Spleen (tissue), 11 donors: ENCODE measurements at regions not wholly inside any gene's neighbourhood (a gene's known extent, or its start where the extent isn't known, plus 50 kb on each side); places are given as distances from the start of the nearest gene placed in this dataset.

ENCODE experiments used
- DNase-seq: peaks from one replicate; pipeline ENCODE4 v3.0.0-alpha.2; 2020
- H3K27ac ChIP-seq, 8 donors: fragments of 200-600 bp; sonication (generic) in 7 of 8; 1 replicate in 4 of 8; 2 replicates in 4 of 8; pipeline versions ENCODE4 v1.5.0 to v1.8.0; 2016 to 2021; ENCODE audit warnings: inconsistent platforms in 4 of 8, mild to moderate bottlenecking in 4 of 8, moderate library complexity in 1 of 8
- H3K27me3 ChIP-seq, 7 donors: fragments of 200-600 bp; sonication (generic) in 6 of 7; replicated peaks in 1 of 7; 1 replicate in 4 of 7; 2 replicates in 3 of 7; pipeline versions ENCODE4 v1.5.0 to v1.8.0; 2016 to 2021; ENCODE audit warnings: inconsistent platforms in 3 of 7, mild to moderate bottlenecking in 1 of 7
- H3K36me3 ChIP-seq, 6 donors: fragments of 200-600 bp; sonication (generic) in 5 of 6; 1 replicate in 4 of 6; 2 replicates in 2 of 6; pipeline versions ENCODE4 v1.5.0 to v1.8.0; 2016 to 2021; ENCODE audit warnings: inconsistent platforms in 2 of 6
- H3K4me1 ChIP-seq, 6 donors: fragments of 200-600 bp; sonication (generic) in 5 of 6; 1 replicate in 3 of 6; 2 replicates in 3 of 6; pipeline versions ENCODE4 v1.5.0 to v1.8.0; 2016 to 2021; ENCODE audit warnings: inconsistent platforms in 3 of 6
- H3K4me3 ChIP-seq, 8 donors: fragments of 200-600 bp; sonication (generic) in 7 of 8; 1 replicate in 4 of 8; 2 replicates in 4 of 8; pipeline versions ENCODE4 v1.5.0 to v1.8.0; 2016 to 2021; ENCODE audit warnings: inconsistent platforms in 4 of 8, mild to moderate bottlenecking in 4 of 8, moderate library complexity in 2 of 8
- H3K9me3 ChIP-seq, 8 donors: fragments of 200-600 bp; sonication (generic) in 7 of 8; 1 replicate in 4 of 8; 2 replicates in 4 of 8; pipeline versions ENCODE4 v1.5.0 to v1.8.0; 2016 to 2021; ENCODE audit warnings: inconsistent platforms in 4 of 8
- CTCF ChIP-seq, 11 experiments: fragments of 200-600 bp in 7 of 11; fragments of 450-650 bp in 4 of 11; sonication (generic) in 4 of 11; IDR thresholded peaks in 8 of 11; conservative IDR thresholded peaks in 3 of 11; 1 replicate in 7 of 11; 2 replicates in 4 of 11; pipeline versions ENCODE4 v1.4.0 to v1.8.0; 2016 to 2021; ENCODE audit warnings: antibody characterized with exemption in 11 of 11, inconsistent platforms in 4 of 11, mild to moderate bottlenecking in 1 of 11
- POLR2A ChIP-seq, 3 donors: fragments of 450-650 bp; IDR thresholded peaks; one replicate each; pipeline ENCODE4 v1.5.1; 2017; ENCODE audit warnings: antibody characterized with exemption in 3 of 3, mild to moderate bottlenecking in 1 of 3
- POLR2AphosphoS5 ChIP-seq, 3 donors: sonication (generic); formaldehyde crosslinking; IDR thresholded peaks; one replicate each; pipeline ENCODE4 v1.5.1; 2017; ENCODE audit warnings: antibody characterized with exemption in 3 of 3
- WGBS, 5 donors: extraction: QIAGEN DNeasy Blood & Tissue Kit in 3 of 5; methylation state at CpG; one replicate each; pipeline versions ENCODE4 v1.1.5 to v1.1.7; 2013 to 2018; 5-methylcytosine and 5-hydroxymethylcytosine counted together
- intact Hi-C: fragments of 100-400 bp; cut with DNase I; formaldehyde crosslinking; loops from one replicate; pipeline ENCODE4 v1.15.0; 2023; ENCODE audit warnings: low total_unique reads
- donor health status: healthy with polysubstance abuse.
- donor health status: DM: no; HTN: no; CAD: no; lungs with moderate emphysema.
- donor health status: DM: no; HTN: no; CAD: no.
- donor health status: Bipolar disorder and iron deficiency.
- donor health status: healthy.
- donor health status: DM: no; HTN: no; CAD: no.
- donor health status: DM: yes; HTN: yes; CAD: no.

DNA sequence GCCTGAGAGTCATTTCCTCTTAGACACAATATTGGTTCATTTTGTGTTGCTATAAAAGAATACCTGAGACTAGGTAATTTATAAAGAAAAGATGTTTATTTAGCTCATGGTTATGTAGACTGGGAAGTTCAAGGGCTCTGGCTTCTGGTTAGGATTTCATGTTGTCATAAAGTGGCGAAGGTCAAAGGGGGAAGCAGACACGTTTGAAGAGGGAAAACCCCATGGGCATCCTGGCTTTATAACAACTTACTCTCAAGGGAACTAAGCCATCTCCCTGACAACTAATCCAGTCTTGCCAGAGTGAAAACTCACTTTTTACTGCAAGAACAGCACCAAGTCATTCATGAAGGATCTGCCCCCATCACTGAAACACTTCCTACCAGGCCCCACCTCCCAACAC lies 89.7 kb upstream of the RNF152 start:
- Histone ChIP-seq H3K4me1 (peaks cover 0 to 9% (median 0%) of the 10 kb centered on the region in 6 donors), H3K27ac (no peak overlapping the region), H3K27me3 (no peaks in the 10 kb centered on the region), H3K4me3 (no peak overlapping the region), H3K9me3 (no peaks in the 10 kb centered on the region), H3K36me3 (no peaks in the 10 kb centered on the region)
- TF ChIP-seq CTCF (IDR thresholded peaks at IDR 0.05 in 8 of 11, conservative IDR thresholded peaks at IDR 0.05 in 3 of 11) (no peak), POLR2AphosphoS5 (IDR thresholded peaks at IDR 0.05) (no peak), POLR2A (IDR thresholded peaks at IDR 0.05) (no peak)
- WGBS, 5 donors, result 24 to 39% (median 29%) methylated on average over 2 of the region's 2 CpGs
- no peak for DNase-seq
- intact Hi-C loops, result no loop called here

- Histone ChIP-seq H3K9me3 (no peaks in the 10 kb centered on the region), H3K4me1 (peaks cover 0 to 9% (median 0%) of the 10 kb centered on the region in 6 donors), H3K27ac (peak overlapping the region in 1 of 8 donors; percentile 10), H3K4me3 (no peak overlapping the region), H3K27me3 (no peaks in the 10 kb centered on the region), H3K36me3 (no peaks in the 10 kb centered on the region)
- TF ChIP-seq POLR2A (IDR thresholded peaks at IDR 0.05), result no peak
- no peak for TF ChIP-seq POLR2AphosphoS5 (IDR thresholded peaks at IDR 0.05)
- no peak for TF ChIP-seq CTCF (IDR thresholded peaks at IDR 0.05 in 8 of 11, conservative IDR thresholded peaks at IDR 0.05 in 3 of 11)
- 38 to 79% (median 60%) methylated on average over 2 of the region's 2 CpGs for WGBS, 5 donors
- intact Hi-C loops, result no loop called here
- DNase-seq, result no peak
These were observed 87.5 kb upstream of the RNF152 start for GRCh38 chr18:61980355-61980754.

DNA sequence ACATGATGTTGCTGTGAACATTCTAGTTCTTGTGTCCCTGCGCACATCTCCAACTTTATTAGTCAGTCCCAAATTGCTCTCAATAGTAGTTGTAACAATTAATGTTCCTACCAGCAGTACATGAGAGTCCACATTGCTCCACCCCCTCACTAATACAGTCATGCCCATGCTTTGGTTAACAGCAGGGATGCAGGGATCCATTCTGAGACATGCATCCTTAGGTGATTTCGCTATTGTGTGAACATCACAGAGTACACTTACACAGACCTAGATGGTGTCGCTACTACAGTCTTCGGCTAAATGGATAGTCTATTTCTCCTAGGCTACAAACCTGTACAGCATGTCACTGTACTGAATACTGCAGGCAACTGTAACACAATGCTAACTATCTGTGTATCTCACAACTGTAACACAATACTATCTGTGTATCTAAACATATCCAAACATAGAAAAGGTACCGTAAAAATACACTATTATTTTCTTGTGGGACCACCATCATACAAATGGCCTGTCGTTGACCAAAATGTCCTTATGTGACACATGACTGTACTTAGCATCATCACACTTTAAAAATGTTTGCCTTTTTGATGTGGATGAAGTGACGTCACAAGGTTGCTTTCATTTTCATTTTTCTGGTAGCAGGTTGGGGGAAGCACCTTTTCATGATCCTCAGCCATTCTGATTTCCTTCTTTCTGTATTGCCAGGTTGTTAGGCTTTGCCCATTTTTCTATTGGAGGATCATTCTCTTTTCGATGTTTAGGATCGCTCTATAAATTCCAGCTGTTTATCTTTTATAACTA lies 82.9 kb upstream of the RNF152 start:
- H3K27me3 ChIP-seq, result no peaks in the 10 kb centered on the region
- H3K4me1 ChIP-seq, result peaks cover 0 to 6% (median 0%) of the 10 kb centered on the region in 6 donors
- no peak for TF ChIP-seq POLR2A (IDR thresholded peaks at IDR 0.05)
- H3K36me3 ChIP-seq, result no peaks in the 10 kb centered on the region
- DNase-seq, result no peak
- H3K4me3 ChIP-seq, result no peak overlapping the region
- H3K9me3 ChIP-seq, result no peaks in the 10 kb centered on the region
- intact Hi-C loops, result no loop called here
- no peak overlapping the region for H3K27ac ChIP-seq
- WGBS, 5 donors, result 82 to 88% (median 85%) methylated on average over 9 of the region's 9 CpGs

DNA sequence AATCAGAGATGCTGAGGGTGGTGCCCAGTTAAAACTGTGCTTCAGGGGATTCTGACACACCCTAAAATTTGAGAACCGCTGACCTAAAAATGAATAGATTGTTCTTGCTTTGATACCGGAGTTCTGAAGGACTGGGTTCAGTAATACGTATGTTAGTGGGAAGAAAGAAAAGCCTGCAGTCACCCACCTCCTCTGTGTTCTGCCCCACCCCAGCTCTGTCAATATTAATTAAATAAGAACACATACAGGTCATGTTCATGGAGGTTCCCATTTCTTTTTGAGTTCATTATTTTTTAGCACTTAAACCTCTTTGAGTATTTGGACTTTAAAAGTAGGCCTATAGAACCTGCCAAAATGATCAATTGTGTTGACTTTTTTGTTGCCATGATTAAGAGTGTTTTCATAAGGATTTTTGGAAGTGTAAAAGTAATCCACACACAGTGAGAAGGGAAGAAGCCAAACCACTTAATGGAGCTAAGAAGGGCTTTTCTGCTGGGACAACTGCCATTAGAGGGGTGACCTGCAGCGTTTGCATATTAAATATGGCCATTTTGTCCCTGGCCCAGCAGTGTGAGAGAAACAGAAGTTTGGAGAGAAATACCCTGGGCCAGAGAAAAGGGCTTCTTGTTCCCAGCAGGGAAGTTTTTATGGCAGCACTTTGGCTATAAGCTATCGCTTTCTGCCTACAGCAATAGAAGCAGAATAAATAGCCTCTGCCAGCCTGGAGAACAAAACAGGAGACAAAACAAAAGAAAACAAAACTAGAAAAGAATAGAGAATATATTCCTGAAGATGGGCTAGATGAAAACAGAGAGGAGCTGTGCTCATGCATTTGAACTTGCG lies 80.7 kb upstream of the RNF152 start:
- Histone ChIP-seq H3K4me1 (no peaks in the 10 kb centered on the region), H3K9me3 (no peaks in the 10 kb centered on the region), H3K4me3 (no peak overlapping the region), H3K27me3 (no peaks in the 10 kb centered on the region), H3K36me3 (no peaks in the 10 kb centered on the region), H3K27ac (peak overlapping the region in 1 of 8 donors; percentile 26)
- 89 to 93% (median 92%) methylated on average over 6 of the region's 6 CpGs for WGBS, 5 donors
- TF ChIP-seq CTCF (IDR thresholded peaks at IDR 0.05 in 8 of 11, conservative IDR thresholded peaks at IDR 0.05 in 3 of 11) (no peak), POLR2AphosphoS5 (IDR thresholded peaks at IDR 0.05) (no peak), POLR2A (IDR thresholded peaks at IDR 0.05) (no peak)
- DNase-seq, result no peak
- intact Hi-C loops, result no loop called here
